Chondrocyte (in vitro differentiated cells): ENCODE measurements at regions not wholly inside any gene's neighbourhood (a gene's known extent, or its start where the extent isn't known, plus 50 kb on each side); places are given as distances from the start of the nearest gene placed in this dataset.

Experiments used
- DNase-seq: peaks from one replicate; pipeline ENCODE4 v3.0.0; 2021; ENCODE audit warnings: mixed read lengths, low spot score
- H3K27ac Mint-ChIP-seq: one replicate; pipeline ENCODE4 v1.8.0; 2021; ENCODE audit warnings: mild to moderate bottlenecking, moderate library complexity, mixed read lengths; ENCODE audit not compliant: unreplicated experiment
- H3K27me3 Mint-ChIP-seq: 2 replicates; pipeline ENCODE4 v1.8.0; 2021; ENCODE audit warnings: low read depth, mixed read lengths
- H3K36me3 Mint-ChIP-seq: 2 replicates; pipeline ENCODE4 v1.8.0; 2021; ENCODE audit warnings: low read depth, mixed read lengths
- H3K4me1 Mint-ChIP-seq: 2 replicates; pipeline ENCODE4 v1.8.0; 2021; ENCODE audit warnings: low read depth, mild to moderate bottlenecking, mixed read lengths
- H3K4me3 Mint-ChIP-seq: one replicate; pipeline ENCODE4 v1.8.0; 2021; ENCODE audit warnings: mild to moderate bottlenecking, moderate library complexity, mixed read lengths; ENCODE audit not compliant: unreplicated experiment
- H3K9me3 Mint-ChIP-seq: 2 replicates; pipeline ENCODE4 v1.8.0; 2021; ENCODE audit warnings: low read depth, mixed read lengths
- TF ChIP-seq, protein P1 (sequence below): fragments of 200-600 bp; sonication (generic); IDR thresholded peaks from 2 replicates; pipeline ENCODE4 v1.5.0; 2021; ENCODE audit warnings: antibody characterized with exemption, mild to moderate bottlenecking, moderate library complexity

DNA sequence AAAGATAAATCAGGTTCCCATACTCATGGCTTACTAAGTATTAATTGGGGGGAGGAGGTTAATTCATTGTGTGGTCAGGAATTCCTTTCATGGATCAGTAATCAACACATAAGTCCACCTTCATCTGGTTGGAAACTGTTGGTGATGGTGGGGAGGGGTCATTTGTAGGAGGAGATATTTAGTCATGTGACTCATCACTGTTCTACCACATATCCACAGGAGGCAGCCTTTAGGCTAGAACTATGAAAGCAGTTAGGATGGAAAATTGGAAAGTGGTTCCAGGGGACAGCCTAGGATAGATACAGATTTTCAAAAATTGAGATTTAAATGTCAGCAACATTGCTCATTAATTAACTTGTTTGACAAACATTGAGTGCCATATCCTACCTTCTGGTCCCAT lies 122.8 kb upstream of the PAXBP1 start:
- TF ChIP-seq, protein P1, sequence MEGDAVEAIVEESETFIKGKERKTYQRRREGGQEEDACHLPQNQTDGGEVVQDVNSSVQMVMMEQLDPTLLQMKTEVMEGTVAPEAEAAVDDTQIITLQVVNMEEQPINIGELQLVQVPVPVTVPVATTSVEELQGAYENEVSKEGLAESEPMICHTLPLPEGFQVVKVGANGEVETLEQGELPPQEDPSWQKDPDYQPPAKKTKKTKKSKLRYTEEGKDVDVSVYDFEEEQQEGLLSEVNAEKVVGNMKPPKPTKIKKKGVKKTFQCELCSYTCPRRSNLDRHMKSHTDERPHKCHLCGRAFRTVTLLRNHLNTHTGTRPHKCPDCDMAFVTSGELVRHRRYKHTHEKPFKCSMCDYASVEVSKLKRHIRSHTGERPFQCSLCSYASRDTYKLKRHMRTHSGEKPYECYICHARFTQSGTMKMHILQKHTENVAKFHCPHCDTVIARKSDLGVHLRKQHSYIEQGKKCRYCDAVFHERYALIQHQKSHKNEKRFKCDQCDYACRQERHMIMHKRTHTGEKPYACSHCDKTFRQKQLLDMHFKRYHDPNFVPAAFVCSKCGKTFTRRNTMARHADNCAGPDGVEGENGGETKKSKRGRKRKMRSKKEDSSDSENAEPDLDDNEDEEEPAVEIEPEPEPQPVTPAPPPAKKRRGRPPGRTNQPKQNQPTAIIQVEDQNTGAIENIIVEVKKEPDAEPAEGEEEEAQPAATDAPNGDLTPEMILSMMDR, result no peak
- H3K9me3 Mint-ChIP-seq, result no peaks in the 10 kb centered on the region
- no peak overlapping the region for H3K4me3 Mint-ChIP-seq
- peaks cover 30% of the 10 kb centered on the region for H3K27me3 Mint-ChIP-seq
- no peak for DNase-seq
- no peaks in the 10 kb centered on the region for H3K36me3 Mint-ChIP-seq
- no peak overlapping the region for H3K27ac Mint-ChIP-seq
- H3K4me1 Mint-ChIP-seq, result no peaks in the 10 kb centered on the region

GRCh38 chr21:32900814-32901213 lies 124.9 kb upstream of the OLIG2 start:
- H3K27me3 Mint-ChIP-seq, result peaks cover 38% of the 10 kb centered on the region
- no peak overlapping the region for H3K27ac Mint-ChIP-seq
- TF ChIP-seq, protein P1, result no peak

GRCh38 chr21:32907521-32907920 lies 118.2 kb upstream of the OLIG2 start:
- no peak overlapping the region for H3K27ac Mint-ChIP-seq
- no peaks in the 10 kb centered on the region for H3K4me1 Mint-ChIP-seq
- peaks cover 33% of the 10 kb centered on the region for H3K27me3 Mint-ChIP-seq
- no peak overlapping the region for H3K4me3 Mint-ChIP-seq
- no peaks in the 10 kb centered on the region for H3K36me3 Mint-ChIP-seq
- TF ChIP-seq, protein P1, result no peak
- no peaks in the 10 kb centered on the region for H3K9me3 Mint-ChIP-seq
- no peak for DNase-seq

More at GRCh38 chr21:32900814-32901213, 124.9 kb upstream of the OLIG2 start:
- peaks cover 3% of the 10 kb centered on the region for H3K9me3 Mint-ChIP-seq
- no peak for DNase-seq
- H3K4me1 Mint-ChIP-seq, result no peaks in the 10 kb centered on the region
- no peaks in the 10 kb centered on the region for H3K36me3 Mint-ChIP-seq
- no peak overlapping the region for H3K4me3 Mint-ChIP-seq

DNA sequence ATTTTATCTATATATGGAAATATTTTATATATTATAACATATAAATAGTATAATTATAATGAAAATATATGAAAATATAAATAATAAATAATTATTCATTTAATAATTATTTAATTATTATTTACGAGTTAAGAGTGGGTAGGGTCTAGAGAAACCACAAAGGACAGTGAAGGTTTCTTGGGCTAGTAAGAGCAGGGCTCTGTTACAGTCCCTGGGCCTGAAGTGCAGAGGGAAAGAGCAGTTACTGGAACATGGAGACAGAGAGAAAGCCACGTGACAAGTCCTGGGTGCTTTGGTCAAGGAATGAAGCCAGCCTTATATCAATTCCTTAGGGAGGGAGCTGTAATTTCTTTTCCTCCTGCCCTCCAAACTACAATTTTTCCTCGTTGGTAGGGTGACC lies 117.2 kb upstream of the OLIG2 start:
- H3K27ac Mint-ChIP-seq, result no peak overlapping the region
- H3K36me3 Mint-ChIP-seq, result no peaks in the 10 kb centered on the region
- no peak for DNase-seq
- no peaks in the 10 kb centered on the region for H3K9me3 Mint-ChIP-seq
- H3K4me1 Mint-ChIP-seq, result no peaks in the 10 kb centered on the region
- peaks cover 27% of the 10 kb centered on the region for H3K27me3 Mint-ChIP-seq
- no peak overlapping the region for H3K4me3 Mint-ChIP-seq
- TF ChIP-seq, protein P1, result no peak

DNA sequence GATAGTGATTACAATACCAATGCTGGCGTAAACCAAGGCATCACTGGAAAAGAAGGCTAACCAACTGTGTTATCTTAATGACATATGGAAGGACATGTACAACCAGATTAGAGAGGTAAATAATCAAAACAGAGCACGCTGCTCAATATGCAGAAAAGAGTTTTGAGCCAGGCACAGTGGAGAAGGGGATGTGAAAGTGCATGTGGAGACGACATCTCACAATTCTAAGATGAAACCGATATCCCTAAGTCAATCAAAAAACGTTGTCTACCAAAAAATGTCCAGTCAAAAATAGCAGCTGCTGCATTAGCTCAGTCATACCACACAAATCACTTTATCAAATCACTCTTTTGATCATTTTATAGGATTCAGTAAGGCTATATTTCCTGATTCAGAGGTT lies 116.3 kb upstream of the OLIG2 start:
- Mint-ChIP-seq H3K27ac (no peak overlapping the region), H3K36me3 (no peaks in the 10 kb centered on the region), H3K4me3 (no peak overlapping the region), H3K27me3 (peaks cover 27% of the 10 kb centered on the region), H3K9me3 (no peaks in the 10 kb centered on the region), H3K4me1 (no peaks in the 10 kb centered on the region)
- no peak for DNase-seq
- TF ChIP-seq, protein P1, result no peak
